Astrocyte of the cerebellum (primary cell): ENCODE measurements at regions not wholly inside any gene's neighbourhood (a gene's known extent, or its start where the extent isn't known, plus 50 kb on each side); places are given as distances from the start of the nearest gene placed in this dataset.

Experiments used
- DNase-seq: peaks from one replicate; pipeline ENCODE4 v3.0.0-alpha.2; 2011; ENCODE audit warnings: low read depth
- H3K4me3 ChIP-seq: 2 replicates; pipeline ENCODE4 v1.5.1; 2011; ENCODE audit warnings: mild to moderate bottlenecking, low read depth, low read length, moderate library complexity
- CTCF ChIP-seq: IDR thresholded peaks from 2 replicates; pipeline ENCODE4 v1.5.1; 2012; ENCODE audit warnings: low read length, low read depth, moderate library complexity, mild to moderate bottlenecking; ENCODE audit errors: missing control alignments
- in situ Hi-C: cut with HindIII; loops from 2 replicates; pipeline ENCODE4 v1.10.0; 2017; ENCODE audit warnings: low sequenced_read_pairs

GRCh38 chr3:145820170-145820569 is 340.8 kb downstream of the PLOD2 start:
- DNase-seq: peak; percentile 16
- TF ChIP-seq CTCF: no peak
- in situ Hi-C loops: no loop called here
- no peak overlapping the region for H3K4me3 ChIP-seq

GRCh38 chr3:145842294-145842902 is 318.6 kb downstream of the PLOD2 start:
- DNase-seq: no peak
- in situ Hi-C loops: no loop called here
- no peak overlapping the region for H3K4me3 ChIP-seq
- no peak for TF ChIP-seq CTCF

GRCh38 chr3:145843561-145843960 is 317.4 kb downstream of the PLOD2 start:
- in situ Hi-C loops: no loop called here
- no peak for DNase-seq
- no peak for TF ChIP-seq CTCF

DNA sequence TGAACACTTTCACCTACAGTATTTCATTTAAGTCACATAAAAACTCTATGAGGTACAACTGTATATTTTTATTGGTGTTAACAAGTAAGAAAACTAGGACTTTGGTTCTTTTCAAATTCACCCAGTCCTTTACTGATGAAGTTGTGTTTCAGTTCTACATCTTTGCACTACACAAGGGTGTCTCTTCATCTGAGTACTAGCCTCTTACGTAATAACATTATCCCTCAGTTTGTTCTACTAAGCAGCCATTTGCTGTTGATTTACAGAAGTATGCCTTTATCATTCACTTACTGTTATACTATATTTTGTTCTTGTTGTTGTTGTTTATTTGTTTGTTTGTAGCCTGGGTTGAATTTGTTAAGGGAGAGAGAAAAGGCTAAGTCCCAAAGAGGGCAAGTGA is 311.9 kb downstream of the PLOD2 start:
- no peak for TF ChIP-seq CTCF
- no peak for DNase-seq
- in situ Hi-C loops: no loop called here
- H3K4me3 ChIP-seq: no peak overlapping the region

More at GRCh38 chr3:145843561-145843960, 317.4 kb downstream of the PLOD2 start:
- no peak overlapping the region for H3K4me3 ChIP-seq

- no peak for TF ChIP-seq CTCF
- H3K4me3 ChIP-seq: no peak overlapping the region
- no peak for DNase-seq
- in situ Hi-C loops: no loop called here
These were observed 306.5 kb downstream of the PLOD2 start for GRCh38 chr3:145854499-145854898.

- in situ Hi-C loops: no loop called here
- no peak for DNase-seq
- H3K4me3 ChIP-seq: no peak overlapping the region
- TF ChIP-seq CTCF: no peak
These were observed 303.0 kb downstream of the PLOD2 start for GRCh38 chr3:145857956-145858355.
